ENCODE measurements at regions not wholly inside any gene's neighbourhood (a gene's known extent, or its start where the extent isn't known, plus 50 kb on each side); places are given as distances from the start of the nearest gene placed in this dataset.

- TF ChIP-seq POLR2A (IDR thresholded peaks at IDR 0.05), result no peak
- TF ChIP-seq, protein P1, sequence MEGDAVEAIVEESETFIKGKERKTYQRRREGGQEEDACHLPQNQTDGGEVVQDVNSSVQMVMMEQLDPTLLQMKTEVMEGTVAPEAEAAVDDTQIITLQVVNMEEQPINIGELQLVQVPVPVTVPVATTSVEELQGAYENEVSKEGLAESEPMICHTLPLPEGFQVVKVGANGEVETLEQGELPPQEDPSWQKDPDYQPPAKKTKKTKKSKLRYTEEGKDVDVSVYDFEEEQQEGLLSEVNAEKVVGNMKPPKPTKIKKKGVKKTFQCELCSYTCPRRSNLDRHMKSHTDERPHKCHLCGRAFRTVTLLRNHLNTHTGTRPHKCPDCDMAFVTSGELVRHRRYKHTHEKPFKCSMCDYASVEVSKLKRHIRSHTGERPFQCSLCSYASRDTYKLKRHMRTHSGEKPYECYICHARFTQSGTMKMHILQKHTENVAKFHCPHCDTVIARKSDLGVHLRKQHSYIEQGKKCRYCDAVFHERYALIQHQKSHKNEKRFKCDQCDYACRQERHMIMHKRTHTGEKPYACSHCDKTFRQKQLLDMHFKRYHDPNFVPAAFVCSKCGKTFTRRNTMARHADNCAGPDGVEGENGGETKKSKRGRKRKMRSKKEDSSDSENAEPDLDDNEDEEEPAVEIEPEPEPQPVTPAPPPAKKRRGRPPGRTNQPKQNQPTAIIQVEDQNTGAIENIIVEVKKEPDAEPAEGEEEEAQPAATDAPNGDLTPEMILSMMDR (IDR thresholded peaks at IDR 0.05), result no peak
- TF ChIP-seq EP300 (IDR thresholded peaks at IDR 0.05), result no peak
Observed at GRCh38 chr13:62299988-62300387, 884.3 kb upstream of the PCDH20 start.
